ENCODE measurements at regions not wholly inside any gene's neighbourhood (a gene's known extent, or its start where the extent isn't known, plus 50 kb on each side); places are given as distances from the start of the nearest gene placed in this dataset.

DNA sequence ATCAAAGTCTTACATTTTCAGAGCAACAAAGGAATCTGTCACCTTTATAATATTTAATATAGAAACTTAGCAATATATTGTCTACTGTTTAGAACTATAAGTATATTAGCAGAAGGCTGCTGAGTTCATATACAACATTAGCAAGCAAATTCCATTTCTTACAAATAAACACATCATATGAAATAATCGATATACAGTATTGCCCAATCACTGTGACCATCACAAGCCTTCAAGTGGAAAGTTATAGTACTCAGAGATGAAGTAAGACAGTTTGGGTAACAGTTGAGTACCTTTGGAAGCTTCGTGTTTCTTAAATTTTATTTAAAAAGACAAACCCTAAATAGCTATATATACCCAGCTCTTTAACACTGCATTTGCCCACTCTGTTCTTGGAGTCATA lies 135.2 kb upstream of the IRX1 start:
- TF ChIP-seq CTCF (IDR thresholded peaks at IDR 0.05) (no peak), EP300 (IDR thresholded peaks at IDR 0.05) (no peak), POLR2A (IDR thresholded peaks at IDR 0.05) (no peak)

Measured in tibial nerve (tissue), 4 donors.